GM12878 (cell line): ENCODE measurements at regions not wholly inside any gene's neighbourhood (a gene's known extent, or its start where the extent isn't known, plus 50 kb on each side); places are given as distances from the start of the nearest gene placed in this dataset.

Experiments
- ATAC-seq: fragments of 200-7000 bp; cut with Tn5 transposase; 3 replicates; pipeline ENCODE4 v1.9.1; 2020; ENCODE audit warnings: mild to moderate bottlenecking, moderate library complexity
- BruUV-seq: library from RNA; stranded (reverse); fragments of 400-500 nt; replicated peaks from 2 replicates; lab custom pipeline; 2021; lab: Mats Ljungman, UMichigan
- CTCF ChIA-PET: fragments of 300-600 bp; sonication (Branson Sonifier 250); formaldehyde crosslinking; extraction: SDS; loops from one replicate; lab custom pipeline; 2021; ENCODE audit warnings: inconsistent platforms; lab: Yijun Ruan, JAX
- POLR2A ChIA-PET: fragments of 350-600 bp; formaldehyde crosslinking; extraction: SDS; loops from one replicate; lab custom pipeline; 2021; ENCODE audit warnings: inconsistent platforms; lab: Charles Lee
- RAD21 ChIA-PET: fragments of 300-600 bp; sonication (Branson Sonifier 250); formaldehyde crosslinking; loops from one replicate; lab custom pipeline; 2023; ENCODE audit warnings: antibody characterized with exemption; ENCODE audit not compliant: unreplicated experiment; lab: Charles Lee
- SMC1A ChIA-PET: fragments of 300-600 bp; sonication (Branson Sonifier 250); formaldehyde crosslinking; loops from one replicate; lab custom pipeline; 2023; ENCODE audit not compliant: unreplicated experiment, uncharacterized antibody; lab: Charles Lee
- DNase-seq: peaks from one replicate; pipeline ENCODE4 v3.0.0-alpha.2; 2011; ENCODE audit warnings: low read depth, low spot score
- FAIRE-seq: peaks from 3 replicates; lab custom pipeline; 2011; peaks lifted over from hg19 to GRCh38; lab: Jason Lieb, UNC
- H2AFZ ChIP-seq: 2 replicates; pipeline ENCODE4 v1.6.0; 2011; ENCODE audit warnings: low read depth, low read length, control low read depth; ENCODE audit not compliant: control insufficient read depth
- H3K27ac ChIP-seq: 2 replicates; pipeline ENCODE4 v1.5.1; 2011; ENCODE audit warnings: control low read depth; ENCODE audit not compliant: control insufficient read depth, insufficient read depth
- H3K27me3 ChIP-seq, 2 experiments: replicated peaks in 1 of 2; 2 replicates each; pipeline versions ENCODE4 v1.6.0 to v1.6.1; 2011; ENCODE audit warnings: low read length in 1 of 2; ENCODE audit not compliant: control insufficient read depth in 2 of 2, insufficient read depth in 2 of 2
- H3K36me3 ChIP-seq, 2 experiments: 2 replicates each; pipeline ENCODE4 v1.5.1; 2011; ENCODE audit warnings: low read length in 1 of 2; ENCODE audit not compliant: control insufficient read depth in 2 of 2, insufficient read depth in 2 of 2
- H3K4me1 ChIP-seq: 2 replicates; pipeline ENCODE4 v1.6.1; 2011; ENCODE audit warnings: mild to moderate bottlenecking, low read length, moderate library complexity, mixed read lengths; ENCODE audit not compliant: control insufficient read depth, insufficient read depth
- H3K4me2 ChIP-seq: 2 replicates; pipeline ENCODE4 v1.6.0; 2011; ENCODE audit warnings: control low read depth; ENCODE audit not compliant: control insufficient read depth, insufficient read depth
- H3K4me3 ChIP-seq: fragments of 200-600 bp; sonication (generic); 2 replicates; pipeline ENCODE4 v1.5.1; 2016
- H3K79me2 ChIP-seq: 2 replicates; pipeline ENCODE4 v1.6.0; 2011; ENCODE audit warnings: low read length; ENCODE audit not compliant: control insufficient read depth, insufficient read depth
- H3K9ac ChIP-seq: 2 replicates; pipeline ENCODE4 v1.8.0; 2011; ENCODE audit warnings: low read length, control low read depth, mixed read lengths; ENCODE audit not compliant: control insufficient read depth, insufficient read depth
- H3K9me3 ChIP-seq: replicated peaks from 3 replicates; pipeline ENCODE4 v1.5.1; 2011; ENCODE audit warnings: mild to moderate bottlenecking, low read length; ENCODE audit not compliant: control insufficient read depth, insufficient read depth
- H4K20me1 ChIP-seq: 2 replicates; pipeline ENCODE4 v1.6.0; 2011; ENCODE audit not compliant: control insufficient read depth, insufficient read depth
- ATF7 ChIP-seq: fragments of 450-650 bp; IDR thresholded peaks from 2 replicates; pipeline ENCODE4 v1.6.1; 2016; ENCODE audit warnings: low read depth, mild to moderate bottlenecking
- CTCF ChIP-seq, 3 experiments: IDR thresholded peaks in 2 of 3; conservative IDR thresholded peaks in 1 of 3; 2 replicates each; pipeline ENCODE4 v1.5.1; 2011; ENCODE audit warnings: low read depth in 3 of 3, low read length in 3 of 3, mild to moderate bottlenecking in 3 of 3, control low read depth in 2 of 3, moderate library complexity in 2 of 3, inconsistent platforms in 1 of 3, mixed read lengths in 1 of 3; ENCODE audit not compliant: control insufficient read depth in 2 of 3, insufficient read depth in 1 of 3; ENCODE audit errors: extremely low read depth in 1 of 3
- FOXM1 ChIP-seq: IDR thresholded peaks from 2 replicates; pipeline ENCODE4 v1.6.1; 2012; ENCODE audit warnings: low read depth, mild to moderate bottlenecking, inconsistent platforms, low read length, moderate library complexity
- IKZF2 ChIP-seq, 2 experiments: fragments of 450-650 bp; IDR thresholded peaks; 2 replicates each; pipeline ENCODE4 v1.6.1; 2017; ENCODE audit warnings: mild to moderate bottlenecking in 2 of 2, moderate library complexity in 2 of 2
- NFYA ChIP-seq: IDR thresholded peaks from 2 replicates; pipeline ENCODE4 v1.6.1; 2011; ENCODE audit warnings: low read depth, mild to moderate bottlenecking, low read length, improper control_type of control experiment, borderline replicate concordance
- PML ChIP-seq: IDR thresholded peaks from 2 replicates; pipeline ENCODE4 v1.6.1; 2012; ENCODE audit warnings: low read length, inconsistent platforms
- SMAD5 ChIP-seq: IDR thresholded peaks from 2 replicates; pipeline ENCODE4 v1.6.1; 2016; ENCODE audit warnings: antibody characterized with exemption, low read depth
- SPI1 ChIP-seq: IDR thresholded peaks from 2 replicates; pipeline ENCODE4 v1.6.1; 2011; ENCODE audit warnings: low read depth, mild to moderate bottlenecking, low read length, moderate library complexity, borderline replicate concordance; ENCODE audit not compliant: insufficient read depth
- TCF3 ChIP-seq: IDR thresholded peaks from 2 replicates; pipeline ENCODE4 v1.6.1; 2012; ENCODE audit warnings: low read depth, mild to moderate bottlenecking, low read length, borderline replicate concordance; ENCODE audit not compliant: insufficient read depth
- WRNIP1 ChIP-seq: IDR thresholded peaks from 2 replicates; pipeline ENCODE4 v1.6.1; 2011; ENCODE audit warnings: low read depth, low read length, improper control_type of control experiment, borderline replicate concordance
- ZNF207 ChIP-seq: fragments of 450-650 bp; IDR thresholded peaks from 2 replicates; pipeline ENCODE4 v1.6.1; 2014; ENCODE audit warnings: antibody characterized with exemption, mild to moderate bottlenecking, borderline replicate concordance
- WGBS: methylation state at CpG from one replicate; pipeline ENCODE4 v1.1.6; 2016; ENCODE audit warnings: low lambda C conversion rate; ENCODE audit not compliant: insufficient replicate concordance, insufficient coverage; ENCODE audit errors: missing lambda C conversion rate; 5-methylcytosine and 5-hydroxymethylcytosine counted together
- in situ Hi-C: fragments of 300-500 bp; cut with MboI; formaldehyde crosslinking; loops from 9 replicates; pipeline ENCODE4 v1.14.3; 2018; ENCODE audit warnings: mixed read lengths
- intact Hi-C: fragments of 100-400 bp; cut with micrococcal nuclease; formaldehyde crosslinking; loops from one replicate; pipeline ENCODE4 v1.14.2; 2022; ENCODE audit not compliant: unreplicated experiment
- TF ChIP-seq, protein P1 (sequence below): IDR thresholded peaks from 2 replicates; pipeline ENCODE4 v1.6.1; 2012; ENCODE audit warnings: low read depth, low read length, improper control_type of control experiment
- TF ChIP-seq, protein P2 (sequence below): fragments of 450-650 bp; IDR thresholded peaks from 2 replicates; pipeline ENCODE4 v1.6.1; 2017; ENCODE audit warnings: mild to moderate bottlenecking, low read depth, inconsistent platforms; ENCODE audit not compliant: poor library complexity, severe bottlenecking

- H3K4me2 ChIP-seq, result no peak overlapping the region
- no peaks in the 10 kb centered on the region for H3K79me2 ChIP-seq
- no peak overlapping the region for H3K9ac ChIP-seq
- no peak for ATAC-seq
- H3K36me3 ChIP-seq, result no peaks in the 10 kb centered on the region
- 15% methylated on average over 3 of the region's 3 CpGs for WGBS
- no TSS peak for BruUV-seq
- no peaks in the 10 kb centered on the region for H4K20me1 ChIP-seq
- no peak overlapping the region for H3K27ac ChIP-seq
- ChIA-PET CTCF (interaction anchor here (0.8 to 3.5 kb wide), 3 partner anchors 9 to 36 kb away, joined by 3 to 13 read pairs (median 3); no protein-coding TSS in a partner anchor), POLR2A (interaction anchor here (0.6 kb wide), 1 partner anchor 14 kb away, joined by 3 read pairs; no protein-coding TSS in a partner anchor), RAD21 (no interaction called here), SMC1A (interaction anchor here (1.2 to 2.1 kb wide), 2 partner anchors 21 to 61 kb away, joined by 3 to 6 read pairs; no protein-coding TSS in a partner anchor)
- no peak for TF ChIP-seq ATF7
- no peak for TF ChIP-seq NFYA
- no peaks in the 10 kb centered on the region for H3K27me3 ChIP-seq
- DNase-seq, result no peak
- intact Hi-C loops, result no loop called here
- no peaks in the 10 kb centered on the region for H3K4me1 ChIP-seq
- no peaks in the 10 kb centered on the region for H3K9me3 ChIP-seq
- in situ Hi-C loops, result no loop called here
- H2AFZ ChIP-seq, result no peak overlapping the region; the same call in 1 of the 2 replicates
- no peak for FAIRE-seq
- no peak overlapping the region for H3K4me3 ChIP-seq
Observed at GRCh38 chr6:22007469-22007868, 289.4 kb downstream of the PRL start.

- H4K20me1 ChIP-seq, result no peaks in the 10 kb centered on the region
- intact Hi-C loops (no loop called here), in situ Hi-C loops (no loop called here)
- no peaks in the 10 kb centered on the region for H3K4me1 ChIP-seq
- ChIA-PET CTCF (interaction anchor here (3.5 kb wide), 1 partner anchor 9 kb away, joined by 13 read pairs; no protein-coding TSS in a partner anchor), RAD21 (no interaction called here), SMC1A (no interaction called here), POLR2A (no interaction called here)
- FAIRE-seq, result no peak
- BruUV-seq, result no TSS peak
- H3K36me3 ChIP-seq, result no peaks in the 10 kb centered on the region
- no peak overlapping the region for H3K4me2 ChIP-seq
- H3K79me2 ChIP-seq, result no peaks in the 10 kb centered on the region
- no peak overlapping the region for H3K9ac ChIP-seq
- WGBS, result 26% methylated on average over 3 of the region's 3 CpGs
- no peak overlapping the region for H2AFZ ChIP-seq
- DNase-seq, result no peak
- H3K27me3 ChIP-seq, result no peaks in the 10 kb centered on the region
- H3K4me3 ChIP-seq, result no peak overlapping the region
- no peak overlapping the region for H3K27ac ChIP-seq
- no peaks in the 10 kb centered on the region for H3K9me3 ChIP-seq
- ATAC-seq, result no peak
- no peak for TF ChIP-seq PML
- no peak for TF ChIP-seq FOXM1
- TF ChIP-seq SPI1, result no peak
- TF ChIP-seq TCF3, result no peak
- TF ChIP-seq, protein P1, sequence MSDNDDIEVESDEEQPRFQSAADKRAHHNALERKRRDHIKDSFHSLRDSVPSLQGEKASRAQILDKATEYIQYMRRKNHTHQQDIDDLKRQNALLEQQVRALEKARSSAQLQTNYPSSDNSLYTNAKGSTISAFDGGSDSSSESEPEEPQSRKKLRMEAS, result no peak
- TF ChIP-seq SMAD5, result no peak
- TF ChIP-seq, protein P2, sequence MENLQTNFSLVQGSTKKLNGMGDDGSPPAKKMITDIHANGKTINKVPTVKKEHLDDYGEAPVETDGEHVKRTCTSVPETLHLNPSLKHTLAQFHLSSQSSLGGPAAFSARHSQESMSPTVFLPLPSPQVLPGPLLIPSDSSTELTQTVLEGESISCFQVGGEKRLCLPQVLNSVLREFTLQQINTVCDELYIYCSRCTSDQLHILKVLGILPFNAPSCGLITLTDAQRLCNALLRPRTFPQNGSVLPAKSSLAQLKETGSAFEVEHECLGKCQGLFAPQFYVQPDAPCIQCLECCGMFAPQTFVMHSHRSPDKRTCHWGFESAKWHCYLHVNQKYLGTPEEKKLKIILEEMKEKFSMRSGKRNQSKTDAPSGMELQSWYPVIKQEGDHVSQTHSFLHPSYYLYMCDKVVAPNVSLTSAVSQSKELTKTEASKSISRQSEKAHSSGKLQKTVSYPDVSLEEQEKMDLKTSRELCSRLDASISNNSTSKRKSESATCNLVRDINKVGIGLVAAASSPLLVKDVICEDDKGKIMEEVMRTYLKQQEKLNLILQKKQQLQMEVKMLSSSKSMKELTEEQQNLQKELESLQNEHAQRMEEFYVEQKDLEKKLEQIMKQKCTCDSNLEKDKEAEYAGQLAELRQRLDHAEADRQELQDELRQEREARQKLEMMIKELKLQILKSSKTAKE, result no peak
- no peak for TF ChIP-seq ZNF207
- TF ChIP-seq IKZF2 (IDR thresholded peaks at IDR 0.05), result no peak
- TF ChIP-seq WRNIP1, result no peak
- TF ChIP-seq CTCF (IDR thresholded peaks at IDR 0.05 in 2 of 3, conservative IDR thresholded peaks at IDR 0.05 in 1 of 3; ENCODE audit: control insufficient read depth in 2 of 3, extremely low read depth in 1 of 3, insufficient read depth in 1 of 3, low read depth in 3 of 3, low read length in 3 of 3), result no peak
Observed at GRCh38 chr6:22008248-22008836, 288.5 kb downstream of the PRL start.
